Left lung (tissue), 4 donors: ENCODE measurements at regions not wholly inside any gene's neighbourhood (a gene's known extent, or its start where the extent isn't known, plus 50 kb on each side); places are given as distances from the start of the nearest gene placed in this dataset.

Experiments
- ATAC-seq: fragments of 200-7000 bp; cut with Tn5 transposase; one replicate; pipeline ENCODE4 v1.9.1; 2020; ENCODE audit warnings: moderate library complexity
- DNase-seq, 4 donors: peaks; one replicate each; pipeline ENCODE4 v3.0.0-alpha.2; 2013 to 2020
- H3K27ac ChIP-seq, 2 donors: fragments of 200-600 bp; sonication (generic) in 1 of 2; one replicate each; pipeline versions ENCODE4 v1.5.0 to v1.8.0; 2020 to 2021
- H3K27me3 ChIP-seq, 2 donors: fragments of 200-600 bp; sonication (generic) in 1 of 2; one replicate each; pipeline versions ENCODE4 v1.5.0 to v1.8.0; 2020 to 2021
- H3K36me3 ChIP-seq, 2 donors: fragments of 200-600 bp; sonication (generic) in 1 of 2; one replicate each; pipeline versions ENCODE4 v1.5.0 to v1.8.0; 2020 to 2021
- H3K4me1 ChIP-seq, 2 donors: fragments of 200-600 bp; one replicate each; pipeline ENCODE4 v1.8.0; 2021
- H3K4me3 ChIP-seq, 2 donors: fragments of 200-600 bp; sonication (generic) in 1 of 2; one replicate each; pipeline versions ENCODE4 v1.5.0 to v1.8.0; 2020 to 2021; ENCODE audit warnings: mild to moderate bottlenecking in 1 of 2
- H3K9me3 ChIP-seq, 2 donors: fragments of 200-600 bp; sonication (generic) in 1 of 2; one replicate each; pipeline versions ENCODE4 v1.5.0 to v1.8.0; 2020 to 2021
- CTCF ChIP-seq, 2 donors: fragments of 200-600 bp; sonication (generic) in 1 of 2; IDR thresholded peaks; one replicate each; pipeline versions ENCODE4 v1.5.0 to v1.8.0; 2021; ENCODE audit warnings: antibody characterized with exemption in 2 of 2
- intact Hi-C, 2 donors: fragments of 100-400 bp; cut with DNase I; formaldehyde crosslinking; loops; one replicate each; pipeline versions ENCODE4 v1.11.2 to v1.14.2; 2022
- donor health status: DM: no; HTN: yes; CAD: no.
- donor health status: DM: no; HTN: no; CAD: no.

GRCh38 chr5:172588380-172588779 is 52.7 kb upstream of the NEURL1B start:
- DNase-seq (no peak), ATAC-seq (no peak)
- H3K27ac ChIP-seq: no peak overlapping the region
- H3K27me3 ChIP-seq: no peaks in the 10 kb centered on the region
- intact Hi-C loops: no loop called here
- no peak for TF ChIP-seq CTCF (IDR thresholded peaks at IDR 0.05)
- H3K36me3 ChIP-seq: no peaks in the 10 kb centered on the region
- H3K4me1 ChIP-seq: peaks cover 11 to 21% of the 10 kb centered on the region in 2 donors
- H3K9me3 ChIP-seq: no peaks in the 10 kb centered on the region
- H3K4me3 ChIP-seq: no peak overlapping the region

- ATAC-seq: no peak
- Histone ChIP-seq H3K27ac (no peak overlapping the region), H3K36me3 (no peaks in the 10 kb centered on the region)
Observed at GRCh38 chr5:172587061-172587405, 54.0 kb upstream of the NEURL1B start.

GRCh38 chr5:172586125-172587060 is 54.7 kb upstream of the NEURL1B start:
- no peak for ATAC-seq
- H3K27ac ChIP-seq: no peak overlapping the region

More at GRCh38 chr5:172587061-172587405, 54.0 kb upstream of the NEURL1B start:
- intact Hi-C loops: no loop called here
- no peak for TF ChIP-seq CTCF (IDR thresholded peaks at IDR 0.05)
- H3K9me3 ChIP-seq: no peaks in the 10 kb centered on the region
- H3K4me3 ChIP-seq: no peak overlapping the region
- no peaks in the 10 kb centered on the region for H3K27me3 ChIP-seq
- DNase-seq: no peak
- peaks cover 11 to 26% of the 10 kb centered on the region in 2 donors for H3K4me1 ChIP-seq

GRCh38 chr5:172585114-172585513 is 55.9 kb upstream of the NEURL1B start:
- intact Hi-C loops: no loop called here
- no peak for TF ChIP-seq CTCF (IDR thresholded peaks at IDR 0.05)
- Histone ChIP-seq H3K27ac (peak overlapping the region in 1 of 2 donors; percentile 71), H3K4me3 (no peak overlapping the region), H3K36me3 (no peaks in the 10 kb centered on the region), H3K9me3 (no peaks in the 10 kb centered on the region), H3K4me1 (peaks cover 11 to 26% of the 10 kb centered on the region in 2 donors), H3K27me3 (no peaks in the 10 kb centered on the region)
- ATAC-seq: no peak
- no peak for DNase-seq

More at GRCh38 chr5:172586125-172587060, 54.7 kb upstream of the NEURL1B start:
- no peak overlapping the region for H3K4me3 ChIP-seq
- intact Hi-C loops: no loop called here
- no peaks in the 10 kb centered on the region for H3K9me3 ChIP-seq
- H3K27me3 ChIP-seq: no peaks in the 10 kb centered on the region
- no peak for TF ChIP-seq CTCF (IDR thresholded peaks at IDR 0.05)
- no peaks in the 10 kb centered on the region for H3K36me3 ChIP-seq
- peaks cover 11 to 26% of the 10 kb centered on the region in 2 donors for H3K4me1 ChIP-seq
- DNase-seq: no peak

- no peak for ATAC-seq
Observed at GRCh38 chr5:172584638-172585037, 56.4 kb upstream of the NEURL1B start.

More at GRCh38 chr5:172584638-172585037, 56.4 kb upstream of the NEURL1B start:
- Histone ChIP-seq H3K27ac (peak overlapping the region; percentile 44 to 71), H3K27me3 (no peaks in the 10 kb centered on the region), H3K4me1 (peaks cover 11 to 26% of the 10 kb centered on the region in 2 donors), H3K4me3 (no peak overlapping the region), H3K36me3 (no peaks in the 10 kb centered on the region), H3K9me3 (no peaks in the 10 kb centered on the region)
- DNase-seq: peak in 1 of 4 donors; percentile 31
- no peak for TF ChIP-seq CTCF (IDR thresholded peaks at IDR 0.05)
- intact Hi-C loops: no loop called here
